Tibial nerve (tissue), 4 donors: ENCODE measurements at regions not wholly inside any gene's neighbourhood (a gene's known extent, or its start where the extent isn't known, plus 50 kb on each side); places are given as distances from the start of the nearest gene placed in this dataset.

Experiments
- DNase-seq, 2 donors: peaks; one replicate each; pipeline ENCODE4 v3.0.0-alpha.2; 2019; ENCODE audit warnings: low spot score in 2 of 2
- H3K27ac ChIP-seq, 4 donors: fragments of 200-600 bp; sonication (generic) in 3 of 4; one replicate each; pipeline ENCODE4 v1.5.1; 2017 to 2019; ENCODE audit warnings: mild to moderate bottlenecking in 1 of 4
- H3K27me3 ChIP-seq, 2 donors: fragments of 200-600 bp; sonication (generic) in 1 of 2; one replicate each; pipeline versions ENCODE4 v1.5.1 to v1.6.0; 2017 to 2019
- H3K36me3 ChIP-seq, 3 donors: fragments of 200-600 bp; sonication (generic); one replicate each; pipeline ENCODE4 v1.5.1; 2018 to 2019
- H3K4me1 ChIP-seq, 4 donors: fragments of 200-600 bp; sonication (generic) in 3 of 4; one replicate each; pipeline ENCODE4 v1.5.1; 2017 to 2019
- H3K4me3 ChIP-seq, 4 donors: fragments of 200-600 bp; sonication (generic) in 3 of 4; one replicate each; pipeline ENCODE4 v1.5.1; 2017 to 2019; ENCODE audit warnings: mild to moderate bottlenecking in 1 of 4, moderate library complexity in 1 of 4
- H3K9me3 ChIP-seq, 4 donors: fragments of 200-600 bp; sonication (generic) in 3 of 4; one replicate each; pipeline ENCODE4 v1.5.1; 2017 to 2019
- CTCF ChIP-seq, 5 experiments: fragments of 200-600 bp in 3 of 5; fragments of 450-650 bp in 2 of 5; sonication (generic) in 3 of 5; IDR thresholded peaks; one replicate each; pipeline ENCODE4 v1.5.1; 2016 to 2019; ENCODE audit warnings: antibody characterized with exemption in 5 of 5, mild to moderate bottlenecking in 3 of 5, moderate library complexity in 2 of 5
- EP300 ChIP-seq, 2 donors: sonication (generic); formaldehyde crosslinking; IDR thresholded peaks; one replicate each; pipeline ENCODE4 v1.6.1; 2017; ENCODE audit warnings: antibody characterized with exemption in 2 of 2, mild to moderate bottlenecking in 1 of 2
- POLR2A ChIP-seq, 2 donors: fragments of 450-650 bp; IDR thresholded peaks; one replicate each; pipeline ENCODE4 v1.6.1; 2017; ENCODE audit warnings: antibody characterized with exemption in 2 of 2, mild to moderate bottlenecking in 2 of 2, moderate library complexity in 2 of 2
- WGBS, 2 donors: methylation state at CpG; one replicate each; pipeline ENCODE4 v1.1.5; 2018; 5-methylcytosine and 5-hydroxymethylcytosine counted together

- Histone ChIP-seq H3K27ac (no peak overlapping the region), H3K4me1 (no peaks in the 10 kb centered on the region), H3K36me3 (no peaks in the 10 kb centered on the region), H3K4me3 (no peak overlapping the region), H3K27me3 (no peaks in the 10 kb centered on the region), H3K9me3 (no peaks in the 10 kb centered on the region)
- DNase-seq: peak in 1 of 2 donors; percentile 13
- WGBS, 2 donors: 29 to 30% methylated on average over 3 of the region's 3 CpGs
- TF ChIP-seq EP300 (IDR thresholded peaks at IDR 0.05) (no peak), POLR2A (IDR thresholded peaks at IDR 0.05) (no peak), CTCF (IDR thresholded peaks at IDR 0.05) (no peak)
Measured at GRCh38 chr16:52076801-52077201, 470.1 kb downstream of the TOX3 start.

GRCh38 chr16:52076332-52076731 is 470.6 kb downstream of the TOX3 start:
- DNase-seq: no peak
- H3K4me3 ChIP-seq: no peak overlapping the region
- no peaks in the 10 kb centered on the region for H3K4me1 ChIP-seq
- TF ChIP-seq POLR2A (IDR thresholded peaks at IDR 0.05) (no peak), CTCF (IDR thresholded peaks at IDR 0.05) (no peak), EP300 (IDR thresholded peaks at IDR 0.05) (no peak)
- 70 to 79% methylated on average over 6 of the region's 6 CpGs for WGBS, 2 donors
- H3K27me3 ChIP-seq: no peaks in the 10 kb centered on the region
- H3K9me3 ChIP-seq: no peaks in the 10 kb centered on the region
- H3K27ac ChIP-seq: no peak overlapping the region
- H3K36me3 ChIP-seq: no peaks in the 10 kb centered on the region

- H3K27ac ChIP-seq: no peak overlapping the region
- H3K27me3 ChIP-seq: no peaks in the 10 kb centered on the region
- H3K4me1 ChIP-seq: no peaks in the 10 kb centered on the region
- H3K4me3 ChIP-seq: no peak overlapping the region
- 69 to 80% methylated on average over 3 of the region's 3 CpGs for WGBS, 2 donors
- TF ChIP-seq CTCF (IDR thresholded peaks at IDR 0.05) (no peak), EP300 (IDR thresholded peaks at IDR 0.05) (no peak), POLR2A (IDR thresholded peaks at IDR 0.05) (no peak)
- DNase-seq: no peak
- no peaks in the 10 kb centered on the region for H3K36me3 ChIP-seq
- H3K9me3 ChIP-seq: no peaks in the 10 kb centered on the region
Measured at GRCh38 chr16:52074133-52074532, 472.8 kb downstream of the TOX3 start.

- no peak for DNase-seq
- H3K27ac ChIP-seq: no peak overlapping the region
- no peaks in the 10 kb centered on the region for H3K27me3 ChIP-seq
- no peaks in the 10 kb centered on the region for H3K4me1 ChIP-seq
- no peaks in the 10 kb centered on the region for H3K36me3 ChIP-seq
- H3K4me3 ChIP-seq: no peak overlapping the region
- 73 to 77% methylated on average over 3 of the region's 3 CpGs for WGBS, 2 donors
- TF ChIP-seq CTCF (IDR thresholded peaks at IDR 0.05) (no peak), POLR2A (IDR thresholded peaks at IDR 0.05) (no peak), EP300 (IDR thresholded peaks at IDR 0.05) (no peak)
- H3K9me3 ChIP-seq: no peaks in the 10 kb centered on the region
Measured at GRCh38 chr16:52073024-52073423, 473.9 kb downstream of the TOX3 start.

- H3K27me3 ChIP-seq: no peaks in the 10 kb centered on the region
Measured at GRCh38 chr16:52071101-52071500, 475.8 kb downstream of the TOX3 start.

More at GRCh38 chr16:52071101-52071500, 475.8 kb downstream of the TOX3 start:
- H3K36me3 ChIP-seq: no peaks in the 10 kb centered on the region
- H3K27ac ChIP-seq: no peak overlapping the region
- no peaks in the 10 kb centered on the region for H3K4me1 ChIP-seq
- WGBS, 2 donors: 80 to 86% methylated on average over 4 of the region's 4 CpGs
- no peaks in the 10 kb centered on the region for H3K9me3 ChIP-seq
- H3K4me3 ChIP-seq: no peak overlapping the region
- no peak for TF ChIP-seq CTCF (IDR thresholded peaks at IDR 0.05)
- no peak for TF ChIP-seq POLR2A (IDR thresholded peaks at IDR 0.05)
- TF ChIP-seq EP300 (IDR thresholded peaks at IDR 0.05): no peak
- no peak for DNase-seq
